ENCODE measurements at regions not wholly inside any gene's neighbourhood (a gene's known extent, or its start where the extent isn't known, plus 50 kb on each side); places are given as distances from the start of the nearest gene placed in this dataset.
A peak's percentile ranks its signal among the peaks of the same experiment; 100 is the strongest.

GRCh38 chr6:48206091-48206490 is 95.1 kb upstream of the PTCHD4 start:
- no peak for TF ChIP-seq POLR2A (IDR thresholded peaks at IDR 0.05; ENCODE audit: low read depth, low read length)
- no peak for DNase-seq (ENCODE audit: insufficient read length, low spot score)

DNA sequence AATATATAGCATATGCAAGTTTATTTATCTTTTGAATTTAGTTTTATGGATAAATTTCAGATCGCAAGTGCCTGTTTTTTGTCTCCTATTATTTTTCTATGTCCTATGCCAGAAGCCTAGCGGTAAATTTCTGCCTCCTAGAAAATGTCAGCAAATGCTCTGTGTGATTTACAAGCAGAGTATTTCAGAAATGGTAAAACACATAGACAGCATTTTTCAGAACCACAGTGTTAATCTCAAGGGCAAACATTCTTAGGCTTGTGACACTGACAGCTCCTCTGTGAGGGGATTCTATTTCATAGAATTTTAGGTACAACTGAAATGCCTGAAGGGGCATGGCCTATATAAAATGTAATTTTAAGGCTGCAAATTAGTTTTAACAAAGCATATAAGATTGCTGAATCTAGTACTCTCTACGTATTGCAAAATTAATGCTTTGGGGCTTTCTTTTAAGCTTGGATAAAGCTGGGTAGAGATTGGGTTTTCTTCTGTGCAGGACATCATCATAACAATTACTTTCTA is 89.9 kb upstream of the PTCHD4 start:
- no peak for TF ChIP-seq POLR2A (IDR thresholded peaks at IDR 0.05; ENCODE audit: low read depth, low read length)
- no peak for FAIRE-seq
- DNase-seq (ENCODE audit: insufficient read length, low spot score): no peak

More at GRCh38 chr6:48206091-48206490, 95.1 kb upstream of the PTCHD4 start:
- FAIRE-seq: no peak

DNA sequence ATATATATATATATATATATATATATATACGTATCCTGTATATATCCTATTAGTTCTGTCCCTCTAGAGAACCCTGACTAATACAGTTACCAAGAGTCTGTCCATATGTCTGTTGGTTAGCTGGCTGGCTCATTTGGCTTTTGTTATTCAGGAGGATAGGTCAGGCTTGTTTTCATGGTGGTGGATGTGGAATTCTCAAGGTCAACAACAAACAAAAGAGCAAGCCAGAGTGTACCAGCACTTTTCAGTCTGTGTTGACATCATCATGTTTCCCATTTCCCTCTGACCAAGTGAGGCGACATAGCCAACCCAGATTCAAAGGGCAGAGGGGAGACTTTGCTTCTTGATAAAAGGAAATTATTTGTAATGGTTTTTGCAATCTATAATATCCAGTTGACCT is 88.5 kb upstream of the PTCHD4 start:
- DNase-seq (ENCODE audit: insufficient read length, low spot score) (no peak), FAIRE-seq (no peak)
- TF ChIP-seq POLR2A (IDR thresholded peaks at IDR 0.05; ENCODE audit: low read depth, low read length): no peak

DNA sequence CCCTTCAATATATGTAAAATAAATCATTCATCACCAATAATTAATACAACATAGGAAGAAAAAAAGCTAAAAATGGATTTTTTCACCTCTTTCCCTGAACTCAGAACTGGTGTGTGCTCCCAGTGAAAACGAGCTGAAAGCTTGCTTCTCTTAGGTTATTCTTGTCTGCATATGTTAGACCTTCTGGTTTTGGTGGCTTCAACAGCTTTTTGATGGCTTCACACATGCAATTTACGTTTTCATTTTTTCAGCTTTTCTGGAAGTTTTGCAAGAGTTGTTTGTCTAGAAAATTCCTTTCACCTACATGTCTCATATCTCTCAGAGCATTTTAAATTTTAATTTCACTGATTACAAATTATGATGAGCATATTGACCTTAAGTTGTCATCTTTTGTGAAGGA is 86.9 kb upstream of the PTCHD4 start:
- TF ChIP-seq POLR2A (IDR thresholded peaks at IDR 0.05; ENCODE audit: low read depth, low read length): no peak
- FAIRE-seq (no peak), DNase-seq (ENCODE audit: insufficient read length, low spot score) (no peak)

- no peak for DNase-seq (ENCODE audit: insufficient read length, low spot score)
These were observed 83.7 kb upstream of the PTCHD4 start for GRCh38 chr6:48194596-48195295.

GRCh38 chr6:48188158-48188557 is 77.2 kb upstream of the PTCHD4 start:
- FAIRE-seq (no peak), DNase-seq (ENCODE audit: insufficient read length, low spot score) (no peak)
- no peak for TF ChIP-seq POLR2A (IDR thresholded peaks at IDR 0.05; ENCODE audit: low read depth, low read length)

More at GRCh38 chr6:48194596-48195295, 83.7 kb upstream of the PTCHD4 start:
- no peak for TF ChIP-seq POLR2A (IDR thresholded peaks at IDR 0.05; ENCODE audit: low read depth, low read length)
- FAIRE-seq: peak; percentile 60

DNA sequence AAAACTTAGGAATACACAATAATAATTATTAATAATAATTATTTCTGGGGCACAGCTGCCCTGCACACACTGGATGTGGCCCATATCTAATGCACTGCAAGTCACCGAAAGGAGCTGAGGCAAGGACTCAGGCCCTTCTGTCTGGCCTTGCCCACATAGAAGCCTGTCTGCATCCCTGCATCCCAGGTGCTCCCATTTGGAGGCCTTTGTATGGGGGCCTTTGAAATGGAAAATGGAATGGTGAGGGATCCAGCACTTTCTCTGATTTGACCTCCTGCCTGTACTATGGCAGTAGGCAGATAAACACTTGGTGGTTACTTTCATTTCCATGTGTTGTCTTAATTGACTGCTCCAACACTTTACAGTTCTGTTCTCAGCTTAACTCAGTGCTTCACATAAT is 75.7 kb upstream of the PTCHD4 start:
- FAIRE-seq (no peak), DNase-seq (ENCODE audit: insufficient read length, low spot score) (no peak)
- no peak for TF ChIP-seq POLR2A (IDR thresholded peaks at IDR 0.05; ENCODE audit: low read depth, low read length)

DNA sequence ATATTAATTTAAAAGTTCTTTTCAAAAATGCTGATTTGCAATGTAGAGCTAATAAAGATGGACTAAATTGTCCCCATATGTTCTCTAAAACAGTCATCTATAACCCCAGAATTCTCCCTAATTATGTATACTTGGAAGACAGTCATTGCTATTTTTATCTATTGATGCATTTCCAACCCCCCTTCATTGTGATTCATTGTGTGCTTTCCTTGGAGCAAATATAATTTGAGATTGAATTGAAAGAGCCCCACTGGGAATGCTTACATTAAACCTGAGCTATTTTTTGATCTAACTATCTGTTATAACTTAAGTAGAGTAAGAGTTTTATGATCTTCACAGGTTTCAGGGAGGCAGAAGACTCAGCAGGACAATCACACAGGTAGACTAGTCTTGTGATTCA is 73.7 kb upstream of the PTCHD4 start:
- no peak for FAIRE-seq
- no peak for DNase-seq (ENCODE audit: insufficient read length, low spot score)
- no peak for TF ChIP-seq POLR2A (IDR thresholded peaks at IDR 0.05; ENCODE audit: low read depth, low read length)

DNA sequence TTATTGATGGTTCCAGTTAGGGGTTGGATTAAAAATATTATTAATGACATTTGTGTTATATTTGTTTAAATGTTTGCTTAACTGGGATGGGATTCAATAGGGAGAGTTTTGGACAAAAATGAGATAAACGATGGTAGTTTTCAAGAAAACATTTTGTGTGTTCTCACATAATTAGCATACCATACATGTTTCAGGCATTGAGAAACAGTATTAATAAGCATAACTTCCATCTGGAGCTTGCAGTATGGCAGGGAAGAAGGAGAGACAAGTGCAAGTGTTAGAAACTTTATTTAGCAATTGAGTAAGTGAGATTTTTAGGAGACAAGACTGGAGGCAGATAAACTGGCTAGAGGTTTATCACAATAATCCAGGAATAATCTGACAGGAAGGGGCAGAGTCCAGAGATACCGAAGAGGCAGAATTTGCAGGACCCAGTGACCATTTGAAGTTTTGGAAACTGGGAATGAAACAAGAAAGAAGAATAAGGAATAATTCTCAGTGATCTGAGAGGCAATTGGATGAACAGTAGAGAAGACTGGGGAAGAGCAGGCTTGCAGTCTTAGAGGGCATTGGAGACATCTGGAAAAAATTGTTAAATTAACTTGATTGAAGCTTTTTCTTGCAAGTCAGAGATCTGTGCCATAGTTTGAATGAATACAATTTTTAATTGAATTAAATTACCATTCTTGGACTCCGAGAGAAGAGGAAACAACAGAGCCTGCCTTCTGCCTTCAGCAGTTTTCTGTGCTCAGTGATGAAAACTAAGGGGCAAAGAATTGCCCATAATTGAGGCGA is 73.0 kb upstream of the PTCHD4 start:
- no peak for DNase-seq (ENCODE audit: insufficient read length, low spot score)
- no peak for TF ChIP-seq POLR2A (IDR thresholded peaks at IDR 0.05; ENCODE audit: low read depth, low read length)
- FAIRE-seq: peak; percentile 57

DNA sequence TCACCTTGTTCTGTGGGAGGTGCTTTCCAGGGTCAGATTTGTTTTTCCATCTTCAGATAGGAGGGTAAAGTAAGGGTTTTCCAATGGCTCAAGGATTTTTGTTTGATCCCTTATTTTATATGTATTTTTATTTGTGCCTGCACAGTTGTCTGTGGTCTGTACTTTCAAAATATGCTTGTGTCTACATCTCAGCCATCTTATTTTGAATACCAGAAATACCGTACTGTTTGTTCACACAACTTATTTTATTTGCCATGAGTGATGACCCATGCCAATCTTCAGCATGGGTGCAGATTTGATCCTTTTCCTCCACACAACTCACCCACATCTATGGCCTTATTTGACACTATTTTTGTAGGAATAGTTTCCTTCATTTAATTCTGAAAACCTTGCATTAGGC is 72.2 kb upstream of the PTCHD4 start:
- no peak for DNase-seq (ENCODE audit: insufficient read length, low spot score)
- TF ChIP-seq POLR2A (IDR thresholded peaks at IDR 0.05; ENCODE audit: low read depth, low read length): no peak
- FAIRE-seq: peak; percentile 41

DNA sequence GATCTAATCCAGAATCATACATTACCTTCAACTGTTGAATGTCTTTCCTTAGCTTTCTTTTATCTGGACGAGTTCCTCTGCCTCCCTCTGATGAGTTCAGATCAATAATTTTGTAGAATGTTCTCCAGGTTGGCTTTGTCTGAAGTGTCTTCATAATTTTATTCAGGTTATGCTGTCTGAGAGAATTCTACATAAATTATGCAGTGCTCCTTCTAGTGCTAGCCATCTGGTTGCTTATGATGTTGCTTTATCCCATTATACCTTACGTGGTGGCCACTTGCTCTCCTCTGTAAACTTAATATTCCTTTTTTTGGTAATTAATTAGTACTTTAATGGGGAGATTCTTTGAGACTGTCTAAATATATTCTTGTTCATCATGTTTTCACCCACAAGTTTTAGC is 67.7 kb upstream of the PTCHD4 start:
- DNase-seq (ENCODE audit: insufficient read length, low spot score) (no peak), FAIRE-seq (no peak)
- no peak for TF ChIP-seq POLR2A (IDR thresholded peaks at IDR 0.05; ENCODE audit: low read depth, low read length)

- no peak for TF ChIP-seq POLR2A (IDR thresholded peaks at IDR 0.05; ENCODE audit: low read depth, low read length)
- DNase-seq (ENCODE audit: insufficient read length, low spot score) (no peak), FAIRE-seq (peak; percentile 11)
These were observed 66.8 kb upstream of the PTCHD4 start for GRCh38 chr6:48177786-48178185.

GRCh38 chr6:48176645-48177308 is 65.8 kb upstream of the PTCHD4 start:
- DNase-seq (ENCODE audit: insufficient read length, low spot score) (no peak), FAIRE-seq (no peak)
- TF ChIP-seq POLR2A (IDR thresholded peaks at IDR 0.05; ENCODE audit: low read depth, low read length): no peak

- DNase-seq (ENCODE audit: insufficient read length, low spot score) (no peak), FAIRE-seq (no peak)
- no peak for TF ChIP-seq POLR2A (IDR thresholded peaks at IDR 0.05; ENCODE audit: low read depth, low read length)
These were observed 58.6 kb upstream of the PTCHD4 start for GRCh38 chr6:48169635-48170034.
